Muscle layer of colon (tissue), 2 donors: ENCODE measurements at regions not wholly inside any gene's neighbourhood (a gene's known extent, or its start where the extent isn't known, plus 50 kb on each side); places are given as distances from the start of the nearest gene placed in this dataset.

Experiments used
- H3K27ac ChIP-seq: one replicate; pipeline ENCODE4 v1.7.0; 2013; ENCODE audit warnings: low read depth, mild to moderate bottlenecking, low read length, moderate library complexity
- H3K27me3 ChIP-seq, 2 donors: one replicate each; pipeline ENCODE4 v1.7.0; 2013; ENCODE audit warnings: low read length in 2 of 2, mild to moderate bottlenecking in 2 of 2; ENCODE audit not compliant: insufficient read depth in 2 of 2, control insufficient read depth in 1 of 2
- H3K36me3 ChIP-seq: one replicate; pipeline ENCODE4 v1.7.0; 2013; ENCODE audit warnings: mild to moderate bottlenecking, low read length; ENCODE audit not compliant: insufficient read depth
- H3K4me1 ChIP-seq: one replicate; pipeline ENCODE4 v1.7.0; 2013; ENCODE audit warnings: mild to moderate bottlenecking, low read length; ENCODE audit not compliant: insufficient read depth
- H3K4me3 ChIP-seq, 2 donors: one replicate each; pipeline ENCODE4 v1.7.0; 2013; ENCODE audit warnings: low read length in 2 of 2, low read depth in 1 of 2, mild to moderate bottlenecking in 1 of 2, moderate library complexity in 1 of 2
- H3K9ac ChIP-seq: one replicate; pipeline ENCODE4 v1.7.0; 2013; ENCODE audit warnings: low read length
- H3K9me3 ChIP-seq: one replicate; pipeline ENCODE4 v1.7.0; 2013; ENCODE audit warnings: mild to moderate bottlenecking, low read length
- donor health status: abdominal sarcoma.
- donor health status: Adenocarcinoma of cecum.

DNA sequence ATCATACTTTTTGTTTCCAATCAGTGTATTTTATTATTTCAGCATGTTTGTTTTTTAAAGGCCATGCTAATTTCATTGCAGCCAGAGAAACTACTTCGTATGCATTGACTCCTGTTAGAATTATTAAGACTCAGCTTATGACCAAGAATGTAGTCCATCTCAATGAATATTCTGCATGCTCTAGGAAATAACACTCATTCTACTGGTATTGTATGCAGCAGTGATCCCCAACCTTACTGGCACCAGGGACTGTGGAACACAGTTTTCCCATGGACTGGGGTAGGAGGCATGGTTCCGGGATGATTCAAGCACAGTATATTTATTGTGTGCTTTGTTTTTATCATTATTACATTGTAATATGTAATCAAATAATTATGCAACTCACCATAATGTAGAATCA is 356.9 kb downstream of the DSEL start:
- Histone ChIP-seq H3K36me3 (no peaks in the 10 kb centered on the region), H3K27ac (no peak overlapping the region), H3K27me3 (no peaks in the 10 kb centered on the region), H3K9me3 (no peaks in the 10 kb centered on the region), H3K4me1 (no peaks in the 10 kb centered on the region), H3K9ac (no peak overlapping the region), H3K4me3 (no peak overlapping the region)

DNA sequence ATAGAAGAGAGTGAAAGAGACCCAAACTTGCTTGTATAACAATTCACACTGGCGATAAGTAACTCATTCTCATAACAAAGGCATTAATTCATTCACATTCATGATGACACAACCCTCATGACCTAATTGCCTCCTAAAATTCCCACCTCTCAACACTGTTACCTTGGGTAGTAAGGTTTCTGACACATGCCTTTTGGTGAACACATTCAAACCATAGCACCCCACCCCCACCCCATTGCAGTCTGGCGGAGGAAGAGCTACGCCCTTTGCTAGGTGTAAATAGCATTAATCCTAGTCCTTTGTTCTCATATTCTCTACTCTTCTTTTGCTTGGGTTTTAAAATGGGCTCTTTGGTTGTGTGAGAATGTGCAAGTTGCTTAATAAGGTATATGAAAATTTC is 361.5 kb downstream of the DSEL start:
- no peaks in the 10 kb centered on the region for H3K4me1 ChIP-seq
- no peak overlapping the region for H3K9ac ChIP-seq
- H3K9me3 ChIP-seq: no peaks in the 10 kb centered on the region
- no peaks in the 10 kb centered on the region for H3K36me3 ChIP-seq
- H3K27ac ChIP-seq: no peak overlapping the region
- no peak overlapping the region for H3K4me3 ChIP-seq
- H3K27me3 ChIP-seq: no peaks in the 10 kb centered on the region

DNA sequence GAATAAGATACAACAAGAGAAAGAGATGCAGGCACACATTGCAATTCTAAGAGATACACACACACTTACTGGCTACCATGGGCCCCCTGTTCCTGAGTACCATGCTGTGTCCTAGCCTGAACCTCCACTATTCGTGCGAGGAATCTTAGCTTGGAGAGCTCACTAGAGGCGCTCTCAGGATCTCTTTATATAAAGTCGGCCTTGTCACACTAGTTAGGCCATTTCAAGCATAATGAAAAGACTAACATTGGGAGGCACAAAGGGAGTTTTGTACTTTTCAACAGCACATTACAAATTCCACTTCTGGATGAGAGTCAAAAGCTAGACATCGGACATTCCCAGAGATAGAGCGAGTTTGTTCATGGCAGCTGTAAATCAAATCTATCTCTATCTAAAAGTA is 365.2 kb downstream of the DSEL start:
- H3K27ac ChIP-seq: no peak overlapping the region
- H3K27me3 ChIP-seq: no peaks in the 10 kb centered on the region
- H3K4me3 ChIP-seq: no peak overlapping the region
- no peaks in the 10 kb centered on the region for H3K36me3 ChIP-seq
- no peaks in the 10 kb centered on the region for H3K9me3 ChIP-seq
- H3K9ac ChIP-seq: no peak overlapping the region
- no peaks in the 10 kb centered on the region for H3K4me1 ChIP-seq

DNA sequence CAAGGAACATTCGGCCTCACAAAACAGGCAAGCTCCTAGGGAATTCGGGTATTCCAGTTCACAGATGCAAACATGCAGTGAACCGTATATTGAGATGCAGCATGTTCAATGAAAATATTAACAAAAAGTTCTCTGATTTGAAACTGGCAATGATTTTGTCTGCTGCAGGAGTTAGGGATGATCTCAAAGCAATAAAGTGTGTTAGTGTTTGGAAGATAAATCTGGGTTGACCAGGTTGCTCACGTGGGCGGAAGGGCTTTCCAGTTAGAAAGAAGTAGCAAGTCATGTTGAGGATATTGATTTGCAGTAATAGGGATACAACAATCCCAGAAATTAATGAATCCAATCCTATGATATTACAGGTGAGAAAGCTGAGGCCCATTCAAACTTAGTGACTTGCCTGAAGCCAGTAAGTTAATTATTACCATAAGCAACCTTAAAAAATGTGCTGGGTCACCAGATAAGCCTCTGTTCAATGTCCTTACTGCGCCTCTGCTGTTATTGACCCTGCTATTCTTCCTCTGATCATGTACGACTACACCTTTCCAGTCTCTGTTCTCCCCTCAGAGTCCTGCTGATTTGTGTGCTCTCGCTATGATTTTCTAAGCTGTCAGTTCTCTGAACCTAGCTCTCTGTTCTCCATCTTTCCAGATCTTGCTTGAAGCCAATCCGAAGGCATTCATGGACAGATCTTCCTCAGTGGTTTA is 370.8 kb downstream of the DSEL start:
- Histone ChIP-seq H3K36me3 (no peaks in the 10 kb centered on the region), H3K27me3 (no peaks in the 10 kb centered on the region), H3K4me3 (no peak overlapping the region), H3K9me3 (no peaks in the 10 kb centered on the region), H3K9ac (no peak overlapping the region), H3K27ac (no peak overlapping the region), H3K4me1 (no peaks in the 10 kb centered on the region)

DNA sequence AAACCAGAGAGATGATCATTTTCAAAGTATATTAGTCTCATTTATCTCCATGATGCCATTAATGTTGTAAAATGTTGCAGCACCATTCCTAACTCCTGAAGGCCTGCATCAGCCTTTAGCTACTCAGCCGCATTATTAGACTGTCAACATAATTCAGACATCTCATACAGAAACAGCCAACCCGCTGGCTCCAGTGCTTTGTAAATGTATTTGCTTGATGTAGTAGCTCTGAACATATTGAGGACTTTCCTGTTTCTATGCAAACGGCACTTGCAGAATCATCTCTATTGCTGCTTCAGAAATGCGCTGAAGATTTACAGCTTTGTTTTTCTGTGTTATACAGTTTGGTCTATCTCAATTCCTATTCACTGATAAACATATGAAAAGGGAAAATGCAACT is 372.2 kb downstream of the DSEL start:
- H3K9me3 ChIP-seq: no peaks in the 10 kb centered on the region
- H3K27ac ChIP-seq: no peak overlapping the region
- H3K36me3 ChIP-seq: no peaks in the 10 kb centered on the region
- no peaks in the 10 kb centered on the region for H3K27me3 ChIP-seq
- no peaks in the 10 kb centered on the region for H3K4me1 ChIP-seq
- H3K9ac ChIP-seq: no peak overlapping the region
- no peak overlapping the region for H3K4me3 ChIP-seq

DNA sequence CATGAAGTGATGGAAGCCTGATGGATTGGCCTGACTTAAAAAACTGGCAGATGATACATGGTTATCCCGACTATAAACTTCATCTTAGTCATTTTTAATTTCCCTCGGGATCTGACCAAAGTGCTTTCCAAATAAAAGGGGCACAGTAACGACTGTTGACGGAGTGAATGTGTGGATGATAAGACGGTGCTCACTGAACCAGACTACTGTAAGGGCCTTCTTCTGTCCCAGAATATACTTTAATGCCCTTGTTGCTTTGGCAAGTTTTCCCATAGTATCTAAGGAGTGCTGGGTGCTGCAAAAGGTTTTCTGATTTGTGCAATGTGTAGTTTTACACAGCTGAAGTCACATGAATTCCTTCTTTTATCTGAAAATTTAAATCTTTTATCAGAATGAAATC is 373.5 kb downstream of the DSEL start:
- no peak overlapping the region for H3K4me3 ChIP-seq
- H3K9me3 ChIP-seq: no peaks in the 10 kb centered on the region
- no peak overlapping the region for H3K9ac ChIP-seq
- no peaks in the 10 kb centered on the region for H3K27me3 ChIP-seq
- no peaks in the 10 kb centered on the region for H3K4me1 ChIP-seq
- no peaks in the 10 kb centered on the region for H3K36me3 ChIP-seq
- H3K27ac ChIP-seq: no peak overlapping the region

DNA sequence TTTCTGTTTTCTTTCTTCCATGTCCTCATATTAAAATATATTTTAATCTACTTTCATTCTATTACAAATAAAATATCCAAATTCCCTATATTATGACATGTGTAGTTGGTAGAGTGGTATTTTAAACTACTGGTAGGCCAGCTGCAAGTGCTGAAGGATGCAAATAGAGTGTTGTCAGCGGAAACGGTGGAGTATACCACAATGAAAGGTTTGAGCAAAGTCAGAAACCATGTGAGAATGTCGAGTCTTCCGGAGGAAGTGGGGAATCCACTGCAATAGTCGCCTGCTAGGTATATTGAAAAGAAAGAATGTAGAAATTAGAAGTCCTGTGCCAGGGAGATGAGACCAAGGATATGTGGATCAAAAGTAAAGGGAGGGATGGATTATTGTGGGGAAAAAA is 373.9 kb downstream of the DSEL start:
- Histone ChIP-seq H3K9me3 (no peaks in the 10 kb centered on the region), H3K9ac (no peak overlapping the region), H3K27ac (no peak overlapping the region), H3K36me3 (no peaks in the 10 kb centered on the region), H3K4me1 (no peaks in the 10 kb centered on the region), H3K27me3 (no peaks in the 10 kb centered on the region), H3K4me3 (no peak overlapping the region)

DNA sequence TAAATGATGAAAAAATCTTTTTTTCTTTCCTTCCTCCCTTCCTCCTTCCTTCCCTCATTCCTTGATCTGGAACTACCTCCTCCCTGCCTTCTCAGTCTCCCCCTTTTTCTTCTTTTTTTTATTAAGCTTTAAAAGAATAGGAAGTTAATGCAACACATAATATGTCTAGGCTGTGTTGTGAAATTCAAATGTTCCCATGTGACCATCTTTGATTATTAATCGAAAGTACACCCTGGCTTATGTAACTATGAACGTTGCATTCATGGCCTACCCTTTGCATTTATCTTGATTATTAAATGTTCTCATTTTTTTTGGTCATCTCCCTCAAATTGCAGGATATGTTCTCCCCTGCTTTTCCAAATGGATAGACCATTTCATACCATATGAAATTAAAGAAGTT is 376.0 kb downstream of the DSEL start:
- Histone ChIP-seq H3K9ac (no peak overlapping the region), H3K4me1 (no peaks in the 10 kb centered on the region), H3K9me3 (no peaks in the 10 kb centered on the region), H3K27me3 (no peaks in the 10 kb centered on the region), H3K4me3 (no peak overlapping the region), H3K36me3 (no peaks in the 10 kb centered on the region), H3K27ac (no peak overlapping the region)

DNA sequence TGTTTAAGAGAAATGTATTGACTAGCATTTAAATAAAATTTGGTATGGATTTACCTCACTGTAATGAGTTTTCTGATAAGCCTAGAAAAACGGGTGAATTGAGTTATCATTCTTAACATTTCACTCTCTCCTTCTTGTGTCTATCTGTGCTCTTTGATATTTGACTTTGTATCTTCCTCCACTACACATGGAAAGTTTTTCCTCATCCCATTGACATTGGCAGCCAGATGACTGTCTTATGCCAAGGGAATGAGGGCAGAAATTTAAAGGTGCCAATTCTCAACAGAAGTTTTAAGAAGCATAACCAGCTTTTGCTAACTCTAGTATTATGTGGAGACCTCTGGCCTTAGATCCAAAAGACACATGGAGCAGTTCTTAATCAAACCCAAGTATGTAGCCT is 376.6 kb downstream of the DSEL start:
- Histone ChIP-seq H3K36me3 (no peaks in the 10 kb centered on the region), H3K9ac (no peak overlapping the region), H3K27ac (no peak overlapping the region), H3K27me3 (no peaks in the 10 kb centered on the region), H3K4me1 (no peaks in the 10 kb centered on the region), H3K4me3 (no peak overlapping the region), H3K9me3 (no peaks in the 10 kb centered on the region)

DNA sequence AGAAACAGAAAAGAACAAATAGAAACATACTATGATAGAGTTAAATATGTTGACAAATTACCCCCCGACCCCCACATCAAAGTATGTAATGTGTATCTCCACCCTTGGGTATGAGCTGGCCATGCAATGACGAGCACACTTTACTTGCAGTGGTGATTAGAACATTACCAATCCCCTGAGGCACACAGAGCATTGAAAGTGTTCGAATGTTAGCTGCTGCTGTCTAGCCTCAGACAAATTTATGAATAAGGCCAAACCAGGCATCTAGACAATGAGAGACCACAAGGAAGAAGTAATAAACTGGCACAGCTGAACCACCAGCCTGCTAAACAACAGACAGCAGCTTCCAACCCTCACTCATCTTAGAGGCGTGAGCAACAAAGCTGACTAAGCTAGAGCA is 380.5 kb downstream of the DSEL start:
- no peaks in the 10 kb centered on the region for H3K36me3 ChIP-seq
- no peaks in the 10 kb centered on the region for H3K27me3 ChIP-seq
- no peak overlapping the region for H3K9ac ChIP-seq
- no peaks in the 10 kb centered on the region for H3K9me3 ChIP-seq
- H3K4me1 ChIP-seq: no peaks in the 10 kb centered on the region
- H3K27ac ChIP-seq: no peak overlapping the region
- no peak overlapping the region for H3K4me3 ChIP-seq

DNA sequence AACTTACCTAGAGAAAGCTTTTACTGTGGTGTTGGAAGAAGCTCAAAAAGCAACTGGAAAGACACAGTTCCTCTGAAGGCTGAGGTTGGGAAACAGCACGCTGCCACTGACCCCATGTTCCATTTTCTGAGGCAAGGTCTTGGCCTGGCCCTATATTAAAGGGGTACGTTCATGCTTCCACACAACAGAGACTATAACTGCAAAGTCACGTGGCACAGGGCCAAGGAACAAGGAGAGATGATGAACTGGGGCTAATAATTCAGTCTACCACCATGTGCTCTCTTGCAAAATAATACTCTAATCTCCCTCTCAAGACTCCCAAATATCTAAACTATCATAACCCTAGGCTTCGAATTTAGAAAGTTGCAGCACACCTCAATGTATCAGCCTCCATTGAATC is 381.6 kb downstream of the DSEL start:
- no peaks in the 10 kb centered on the region for H3K36me3 ChIP-seq
- H3K27me3 ChIP-seq: no peaks in the 10 kb centered on the region
- H3K9me3 ChIP-seq: no peaks in the 10 kb centered on the region
- no peaks in the 10 kb centered on the region for H3K4me1 ChIP-seq
- H3K4me3 ChIP-seq: no peak overlapping the region
- no peak overlapping the region for H3K9ac ChIP-seq
- H3K27ac ChIP-seq: no peak overlapping the region

DNA sequence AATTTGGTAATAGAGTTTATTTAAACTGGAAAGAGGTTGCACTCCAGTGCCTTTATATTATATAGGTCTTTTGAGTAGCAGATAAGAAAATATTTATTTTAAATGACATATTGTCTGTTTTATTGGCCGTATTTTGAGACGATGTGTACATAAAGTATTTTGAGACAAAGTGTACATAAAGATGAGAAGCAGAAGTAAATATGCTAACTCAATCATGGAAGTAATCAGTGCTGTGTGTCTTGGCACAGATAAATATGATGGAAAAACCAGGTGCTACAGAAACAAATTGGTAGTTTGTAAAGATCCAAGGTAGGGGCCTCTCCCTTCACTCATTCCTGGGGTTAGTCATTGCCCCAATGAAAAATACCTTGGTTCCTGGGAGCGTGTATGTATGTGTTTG is 382.9 kb downstream of the DSEL start:
- H3K9ac ChIP-seq: no peak overlapping the region
- H3K36me3 ChIP-seq: no peaks in the 10 kb centered on the region
- H3K9me3 ChIP-seq: no peaks in the 10 kb centered on the region
- no peak overlapping the region for H3K27ac ChIP-seq
- no peaks in the 10 kb centered on the region for H3K27me3 ChIP-seq
- H3K4me3 ChIP-seq: no peak overlapping the region
- no peaks in the 10 kb centered on the region for H3K4me1 ChIP-seq
